ENCODE measurements at regions not wholly inside any gene's neighbourhood (a gene's known extent, or its start where the extent isn't known, plus 50 kb on each side); places are given as distances from the start of the nearest gene placed in this dataset.

DNA sequence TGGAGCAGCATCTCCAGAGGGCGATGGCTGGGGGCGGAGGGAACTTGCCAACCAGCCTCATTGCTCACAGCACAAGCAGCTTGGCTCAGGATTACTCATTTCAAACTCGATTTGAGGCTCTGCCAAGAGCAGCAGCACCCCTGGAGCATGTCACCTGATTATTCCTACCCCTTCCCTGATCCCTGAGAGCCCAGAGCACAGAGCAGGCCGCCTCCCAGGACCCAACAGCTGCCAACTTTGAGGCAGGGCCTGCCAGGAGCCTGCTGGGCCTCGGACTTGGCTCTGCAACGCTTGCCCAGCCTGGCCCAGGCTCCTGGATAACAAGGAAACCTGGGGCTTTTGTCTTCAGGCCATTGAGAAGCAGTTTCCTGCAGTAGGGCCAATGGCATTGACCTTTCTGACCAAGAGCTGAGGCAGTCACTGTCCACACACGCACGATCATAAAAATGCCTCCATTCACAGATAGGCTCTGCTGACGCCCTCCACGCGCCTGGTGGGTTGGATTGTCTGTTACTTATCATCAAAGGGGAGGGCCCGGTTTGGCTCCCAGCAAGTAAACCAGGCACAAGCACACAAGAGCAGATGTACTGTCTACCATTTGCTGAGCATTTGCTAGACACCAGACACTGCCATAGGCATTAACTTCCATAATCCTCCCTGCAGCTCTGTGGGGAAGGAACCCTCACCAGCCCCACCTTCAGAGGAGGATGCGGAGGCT lies 406.6 kb upstream of the EEF2KMT start:
- TF ChIP-seq, protein P1, sequence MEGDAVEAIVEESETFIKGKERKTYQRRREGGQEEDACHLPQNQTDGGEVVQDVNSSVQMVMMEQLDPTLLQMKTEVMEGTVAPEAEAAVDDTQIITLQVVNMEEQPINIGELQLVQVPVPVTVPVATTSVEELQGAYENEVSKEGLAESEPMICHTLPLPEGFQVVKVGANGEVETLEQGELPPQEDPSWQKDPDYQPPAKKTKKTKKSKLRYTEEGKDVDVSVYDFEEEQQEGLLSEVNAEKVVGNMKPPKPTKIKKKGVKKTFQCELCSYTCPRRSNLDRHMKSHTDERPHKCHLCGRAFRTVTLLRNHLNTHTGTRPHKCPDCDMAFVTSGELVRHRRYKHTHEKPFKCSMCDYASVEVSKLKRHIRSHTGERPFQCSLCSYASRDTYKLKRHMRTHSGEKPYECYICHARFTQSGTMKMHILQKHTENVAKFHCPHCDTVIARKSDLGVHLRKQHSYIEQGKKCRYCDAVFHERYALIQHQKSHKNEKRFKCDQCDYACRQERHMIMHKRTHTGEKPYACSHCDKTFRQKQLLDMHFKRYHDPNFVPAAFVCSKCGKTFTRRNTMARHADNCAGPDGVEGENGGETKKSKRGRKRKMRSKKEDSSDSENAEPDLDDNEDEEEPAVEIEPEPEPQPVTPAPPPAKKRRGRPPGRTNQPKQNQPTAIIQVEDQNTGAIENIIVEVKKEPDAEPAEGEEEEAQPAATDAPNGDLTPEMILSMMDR (IDR thresholded peaks at IDR 0.05; ENCODE audit: insufficient read depth, low read length, poor library complexity, severe bottlenecking), result no peak
- TF ChIP-seq EZH2phosphoT487 (conservative IDR thresholded peaks at IDR 0.05; ENCODE audit: low read length), result no peak

Data from SU-DHL-6 (cell line).